ENCODE measurements at regions not wholly inside any gene's neighbourhood (a gene's known extent, or its start where the extent isn't known, plus 50 kb on each side); places are given as distances from the start of the nearest gene placed in this dataset.
A peak's percentile ranks its signal among the peaks of the same experiment; 100 is the strongest.
"Not testable (repeated sequence)": the region's sequence is repeated elsewhere in the genome, so short reads cannot be mapped to it uniquely, and the experiment has no call there.

- H3K9me3 ChIP-seq, H3K27ac ChIP-seq, H3K27me3 ChIP-seq, H3K36me3 ChIP-seq, H3K4me3 ChIP-seq, H4K20me1 ChIP-seq, H3K9ac ChIP-seq, H3K4me2 ChIP-seq, H3K4me1 ChIP-seq: not testable (repeated sequence)
These were observed 227.3 kb downstream of the ZNF37A start for GRCh38 chr10:38321393-38321792.

DNA sequence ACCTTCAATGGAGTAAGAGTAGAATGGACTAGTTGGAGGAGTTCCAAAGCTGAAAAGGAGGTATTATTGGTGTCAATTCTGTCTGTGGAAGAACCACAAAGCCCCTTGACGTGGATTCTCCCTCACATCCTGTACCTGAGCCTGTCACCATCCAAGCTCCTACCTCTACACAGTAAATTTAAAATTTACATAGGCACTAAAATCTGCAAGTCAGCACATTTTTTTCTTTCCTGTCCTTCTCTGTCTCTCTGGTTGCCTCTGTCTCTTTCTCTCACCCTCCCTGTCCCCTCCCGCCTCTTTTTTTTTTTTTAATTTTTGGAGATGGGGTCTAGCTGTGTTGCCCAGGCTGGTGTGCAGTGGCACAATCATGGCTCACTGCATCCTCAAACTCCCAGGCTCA lies 236.2 kb downstream of the ZNF37A start:
- not testable (repeated sequence) for H3K4me2 ChIP-seq, H3K27ac ChIP-seq, H3K9me3 ChIP-seq, H4K20me1 ChIP-seq, H3K27me3 ChIP-seq, H3K36me3 ChIP-seq, H3K4me1 ChIP-seq, H3K9ac ChIP-seq, H3K4me3 ChIP-seq

- not testable (repeated sequence) for H3K4me2 ChIP-seq, H3K36me3 ChIP-seq, H3K27me3 ChIP-seq, H3K4me1 ChIP-seq, H3K4me3 ChIP-seq, H3K9ac ChIP-seq, H3K27ac ChIP-seq, H4K20me1 ChIP-seq, H3K9me3 ChIP-seq
These were observed 237.0 kb downstream of the ZNF37A start for GRCh38 chr10:38331106-38331505.

DNA sequence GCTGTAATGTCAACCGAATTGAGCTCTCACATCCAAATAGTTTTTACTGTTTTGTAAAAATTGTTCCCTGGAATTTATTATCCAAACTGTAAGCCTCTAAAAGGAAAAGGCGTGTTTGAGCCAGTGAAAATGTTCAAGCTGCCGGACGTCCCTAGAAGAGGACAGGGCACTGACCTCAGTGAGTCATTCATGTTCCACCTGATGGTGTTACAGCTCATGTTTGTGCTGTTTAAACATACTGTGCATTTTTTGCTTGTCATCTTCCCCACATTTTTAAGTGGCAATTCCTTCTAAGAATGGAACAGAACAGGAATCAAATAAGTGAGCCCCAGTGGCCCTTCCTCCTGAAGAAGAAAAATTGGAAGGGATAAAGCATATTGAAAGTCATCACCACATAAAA lies 239.6 kb downstream of the ZNF37A start:
- not testable (repeated sequence) for H3K9me3 ChIP-seq, H3K4me3 ChIP-seq, H3K27ac ChIP-seq, H3K36me3 ChIP-seq, H4K20me1 ChIP-seq, H3K4me2 ChIP-seq, H3K27me3 ChIP-seq, H3K4me1 ChIP-seq, H3K9ac ChIP-seq

DNA sequence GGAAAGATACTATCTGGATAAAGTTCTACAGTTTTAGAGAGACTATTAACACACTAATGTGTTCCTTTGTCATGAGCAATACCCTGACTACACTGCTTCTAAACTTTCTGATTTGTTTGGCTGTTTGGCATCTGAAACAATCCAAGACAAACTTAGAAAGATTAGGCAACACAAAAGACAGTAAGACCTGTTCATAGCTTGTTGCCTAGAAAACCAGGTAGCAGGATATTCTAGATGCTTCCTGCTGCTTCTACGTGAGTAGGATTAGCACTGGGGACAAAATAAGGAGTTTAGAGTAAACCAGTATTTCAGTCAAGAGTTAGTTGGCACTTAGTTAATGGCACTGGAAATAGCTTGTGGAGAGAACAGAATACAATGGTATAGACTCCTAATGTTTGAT lies 256.5 kb downstream of the ZNF37A start:
- not testable (repeated sequence) for H3K9me3 ChIP-seq, H3K4me2 ChIP-seq, H3K27me3 ChIP-seq, H3K9ac ChIP-seq, H3K36me3 ChIP-seq, H3K4me1 ChIP-seq, H3K27ac ChIP-seq, H4K20me1 ChIP-seq, H3K4me3 ChIP-seq

- not testable (repeated sequence) for H3K4me2 ChIP-seq, H3K9ac ChIP-seq, H3K9me3 ChIP-seq, H3K27ac ChIP-seq, H4K20me1 ChIP-seq, H3K4me1 ChIP-seq, H3K4me3 ChIP-seq, H3K36me3 ChIP-seq, H3K27me3 ChIP-seq
These were observed 260.3 kb downstream of the ZNF37A start for GRCh38 chr10:38354410-38354809.

- not testable (repeated sequence) for H3K9ac ChIP-seq, H3K4me1 ChIP-seq, H3K36me3 ChIP-seq, H3K9me3 ChIP-seq, H3K27me3 ChIP-seq, H4K20me1 ChIP-seq, H3K27ac ChIP-seq
- Histone ChIP-seq H3K4me2 (peak overlapping the region; percentile 24; the same call in 1 of the 2 replicates), H3K4me3 (peak overlapping the region; percentile 58)
These were observed 261.9 kb downstream of the ZNF37A start for GRCh38 chr10:38355911-38356526.

DNA sequence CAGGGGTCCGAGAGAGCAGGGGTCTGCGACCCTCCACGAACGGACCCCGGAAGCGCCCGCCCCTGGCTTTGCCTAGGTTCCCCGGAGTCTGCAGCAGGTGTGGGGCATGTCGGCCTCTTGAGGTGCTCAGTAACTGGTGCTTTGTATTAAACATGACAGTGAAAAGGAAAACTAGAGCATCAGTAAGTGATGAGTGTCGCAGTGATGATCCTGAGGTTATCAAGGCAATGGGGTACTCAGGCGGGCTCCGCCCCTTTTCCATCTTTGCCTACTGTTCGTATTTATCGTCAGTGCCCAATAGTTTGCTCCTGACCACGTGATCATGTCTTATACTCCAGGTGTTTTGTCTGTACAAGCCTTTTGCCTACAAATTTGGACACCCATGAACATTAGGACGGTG lies 262.4 kb downstream of the ZNF37A start:
- H3K27me3 ChIP-seq, H3K9me3 ChIP-seq, H4K20me1 ChIP-seq, H3K9ac ChIP-seq, H3K27ac ChIP-seq, H3K4me1 ChIP-seq, H3K36me3 ChIP-seq, H3K4me2 ChIP-seq: not testable (repeated sequence)
- H3K4me3 ChIP-seq, result peak overlapping the region; percentile 51

GRCh38 chr10:38362514-38362913 lies 268.4 kb downstream of the ZNF37A start:
- not testable (repeated sequence) for H3K9ac ChIP-seq, H4K20me1 ChIP-seq, H3K4me1 ChIP-seq, H3K4me2 ChIP-seq, H3K9me3 ChIP-seq, H3K27ac ChIP-seq, H3K4me3 ChIP-seq, H3K27me3 ChIP-seq
- H3K36me3 ChIP-seq, result peaks cover 14% of the 10 kb centered on the region; the same call in 1 of the 2 replicates

DNA sequence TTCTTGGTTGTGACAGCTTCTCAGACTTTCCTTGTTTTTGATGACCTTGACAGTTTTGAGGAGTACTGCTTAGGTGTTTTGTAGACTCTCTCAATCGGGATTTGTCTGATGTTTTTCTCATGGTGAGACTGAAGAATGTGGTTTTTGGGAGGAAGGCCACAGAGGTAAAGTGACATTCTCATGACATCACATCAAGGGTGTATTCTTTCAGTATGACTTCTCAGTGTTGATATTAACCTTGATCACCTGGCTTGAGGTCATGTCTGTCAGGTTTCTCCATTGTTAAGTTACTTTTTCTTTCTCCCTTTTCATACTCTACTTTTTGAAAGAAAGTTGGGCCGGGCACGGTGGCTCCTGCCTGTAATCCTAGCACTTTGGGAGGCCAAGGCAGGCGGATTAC lies 269.9 kb downstream of the ZNF37A start:
- not testable (repeated sequence) for H3K4me3 ChIP-seq, H4K20me1 ChIP-seq, H3K9me3 ChIP-seq, H3K27ac ChIP-seq, H3K9ac ChIP-seq, H3K27me3 ChIP-seq, H3K36me3 ChIP-seq, H3K4me1 ChIP-seq, H3K4me2 ChIP-seq

GRCh38 chr10:38365917-38366316 lies 271.8 kb downstream of the ZNF37A start:
- not testable (repeated sequence) for H3K4me3 ChIP-seq, H3K27me3 ChIP-seq, H3K36me3 ChIP-seq, H3K9me3 ChIP-seq, H3K9ac ChIP-seq, H3K4me2 ChIP-seq, H3K27ac ChIP-seq, H4K20me1 ChIP-seq, H3K4me1 ChIP-seq

DNA sequence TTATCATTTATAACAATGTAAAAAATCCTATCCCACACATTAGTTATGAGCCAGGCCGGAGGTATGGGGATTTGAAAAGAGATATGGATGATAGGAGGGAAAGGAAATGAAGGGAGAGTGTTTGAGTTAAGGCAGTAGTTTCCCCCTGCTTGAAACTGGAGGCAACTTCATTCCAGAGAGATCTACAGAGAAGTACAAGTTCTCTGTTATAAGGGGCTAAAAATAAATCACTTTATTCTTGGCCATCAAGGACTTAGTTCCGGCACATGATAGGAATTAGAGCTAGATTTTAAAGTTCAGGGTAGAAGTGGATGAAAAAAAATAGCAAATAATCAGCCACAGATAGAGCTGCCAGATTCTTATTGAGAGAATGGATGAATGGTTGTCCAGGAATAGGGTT lies 289.7 kb downstream of the ZNF37A start:
- H3K4me2 ChIP-seq, H4K20me1 ChIP-seq, H3K9me3 ChIP-seq, H3K4me1 ChIP-seq, H3K27me3 ChIP-seq, H3K4me3 ChIP-seq, H3K36me3 ChIP-seq, H3K27ac ChIP-seq, H3K9ac ChIP-seq: not testable (repeated sequence)

DNA sequence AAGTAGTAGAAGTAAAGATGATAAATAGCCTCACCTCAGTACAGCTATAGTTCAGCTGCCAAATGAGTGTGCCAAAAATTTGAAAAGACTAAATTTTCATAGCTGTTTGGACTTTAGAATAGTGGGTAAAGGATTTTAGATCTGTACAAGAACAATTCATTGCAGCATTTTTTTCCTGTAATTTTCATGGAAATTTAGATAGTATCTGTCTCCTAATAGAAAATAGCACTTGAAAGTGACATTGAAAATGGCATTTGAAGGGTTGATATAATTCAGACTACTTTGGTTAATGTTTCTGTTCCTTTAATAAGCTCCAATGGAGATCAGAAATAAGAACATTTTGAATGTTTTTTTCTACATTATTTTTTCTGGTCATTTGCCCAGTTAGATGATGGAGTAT lies 292.7 kb downstream of the ZNF37A start:
- H3K4me3 ChIP-seq, H4K20me1 ChIP-seq, H3K9me3 ChIP-seq, H3K4me2 ChIP-seq, H3K27me3 ChIP-seq, H3K4me1 ChIP-seq, H3K9ac ChIP-seq, H3K27ac ChIP-seq, H3K36me3 ChIP-seq: not testable (repeated sequence)

DNA sequence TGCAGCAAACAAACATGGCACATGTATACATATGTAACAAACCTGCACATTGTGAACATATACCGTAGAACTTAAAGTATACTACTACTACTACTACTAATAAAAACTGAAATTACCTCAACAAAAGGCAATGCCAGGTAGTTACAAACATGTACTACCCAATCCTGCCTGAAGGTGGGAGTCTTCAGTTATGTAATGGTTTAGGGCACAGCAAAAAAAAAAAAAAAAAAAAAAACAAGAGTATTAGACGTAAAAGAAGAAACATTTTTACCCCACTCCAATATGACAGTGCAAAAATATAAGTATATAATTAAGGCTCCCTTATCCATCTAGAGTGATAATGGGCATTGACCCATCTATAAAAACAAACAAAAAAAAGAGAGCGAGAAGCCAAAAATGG lies 296.6 kb downstream of the ZNF37A start:
- H3K9ac ChIP-seq, H4K20me1 ChIP-seq, H3K36me3 ChIP-seq: not testable (repeated sequence)

GRCh38 chr10:38395465-38395864 lies 301.3 kb downstream of the ZNF37A start:
- not testable (repeated sequence) for H3K36me3 ChIP-seq, H3K4me3 ChIP-seq, H3K4me2 ChIP-seq, H3K27ac ChIP-seq, H3K4me1 ChIP-seq, H3K9me3 ChIP-seq, H3K9ac ChIP-seq, H3K27me3 ChIP-seq, H4K20me1 ChIP-seq

More for the DNA sequence above, 296.6 kb downstream of the ZNF37A start:
- H3K27me3 ChIP-seq, H3K9me3 ChIP-seq, H3K27ac ChIP-seq, H3K4me2 ChIP-seq, H3K4me3 ChIP-seq, H3K4me1 ChIP-seq: not testable (repeated sequence)
